IMR-90 (cell line): ENCODE measurements at regions not wholly inside any gene's neighbourhood (a gene's known extent, or its start where the extent isn't known, plus 50 kb on each side); places are given as distances from the start of the nearest gene placed in this dataset.

Experiments used
- ATAC-seq: fragments of 200-7000 bp; cut with Tn5 transposase; 2 replicates; pipeline ENCODE4 v1.9.1; 2020; ENCODE audit warnings: low read depth, mild to moderate bottlenecking, moderate library complexity
- BruUV-seq: library from RNA; stranded (reverse); fragments of 400-500 nt; replicated peaks from 2 replicates; lab custom pipeline; 2021; lab: Mats Ljungman, UMichigan
- CTCF ChIA-PET: fragments of 300-600 bp; formaldehyde crosslinking; extraction: SDS; loops from one replicate; lab custom pipeline; 2021; ENCODE audit warnings: antibody characterized with exemption; lab: Yijun Ruan, JAX
- POLR2A ChIA-PET: fragments of 300-600 bp; sonication (Branson Sonifier 250); formaldehyde crosslinking; loops from one replicate; lab custom pipeline; 2022; ENCODE audit warnings: antibody characterized with exemption; ENCODE audit not compliant: unreplicated experiment; lab: Charles Lee
- DNase-seq: peaks from one replicate; pipeline ENCODE4 v3.0.0; 2013
- H2AFZ ChIP-seq: replicated peaks from 2 replicates; pipeline ENCODE3; 2013; ENCODE audit warnings: low read length, mild to moderate bottlenecking; ENCODE audit not compliant: poor library complexity
- H2AK5ac ChIP-seq: 2 replicates; pipeline ENCODE4 v1.6.1; 2013; ENCODE audit warnings: low read depth, low read length, inconsistent platforms
- H2AK9ac ChIP-seq: replicated peaks from 2 replicates; pipeline ENCODE3; 2013; ENCODE audit warnings: mild to moderate bottlenecking, low read depth, low read length, moderate library complexity; ENCODE audit not compliant: poor library complexity
- H2BK120ac ChIP-seq: 2 replicates; pipeline ENCODE4 v1.6.1; 2013; ENCODE audit warnings: low read depth, low read length, inconsistent platforms
- H2BK15ac ChIP-seq: 3 replicates; pipeline ENCODE4 v1.6.1; 2013; ENCODE audit warnings: low read depth, low read length, inconsistent platforms
- H2BK20ac ChIP-seq: 2 replicates; pipeline ENCODE4 v1.6.1; 2013; ENCODE audit warnings: low read depth, mild to moderate bottlenecking, inconsistent platforms, low read length, moderate library complexity
- H2BK5ac ChIP-seq: 2 replicates; pipeline ENCODE4 v1.6.1; 2013; ENCODE audit warnings: mild to moderate bottlenecking, low read depth, low read length, inconsistent platforms; ENCODE audit not compliant: poor library complexity, severe bottlenecking
- H3K14ac ChIP-seq: replicated peaks from 2 replicates; pipeline ENCODE4 v1.6.1; 2013; ENCODE audit warnings: low read depth, low read length, inconsistent platforms
- H3K18ac ChIP-seq: 2 replicates; pipeline ENCODE4 v1.6.1; 2013; ENCODE audit warnings: low read depth, low read length, control low read depth
- H3K23ac ChIP-seq: 2 replicates; pipeline ENCODE4 v1.6.1; 2013; ENCODE audit warnings: low read depth, low read length, inconsistent platforms
- H3K27ac ChIP-seq: 2 replicates; pipeline ENCODE4 v1.5.1; 2013; ENCODE audit warnings: mild to moderate bottlenecking, control low read depth, low read length; ENCODE audit not compliant: insufficient read depth
- H3K27me3 ChIP-seq: 2 replicates; pipeline ENCODE4 v1.6.1; 2013; ENCODE audit warnings: low read length; ENCODE audit not compliant: control insufficient read depth, insufficient read depth
- H3K36me3 ChIP-seq: 2 replicates; pipeline ENCODE4 v1.6.1; 2013; ENCODE audit warnings: low read length, mixed read lengths; ENCODE audit not compliant: control insufficient read depth, insufficient read depth
- H3K4ac ChIP-seq: 2 replicates; pipeline ENCODE4 v1.6.1; 2013; ENCODE audit warnings: low read depth, low read length, inconsistent platforms
- H3K4me1 ChIP-seq: 2 replicates; pipeline ENCODE4 v1.6.1; 2013; ENCODE audit warnings: low read length, mixed read lengths; ENCODE audit not compliant: control insufficient read depth, insufficient read depth
- H3K4me2 ChIP-seq: 2 replicates; pipeline ENCODE4 v1.6.1; 2013; ENCODE audit warnings: low read depth, mild to moderate bottlenecking, control low read depth, low read length, moderate library complexity
- H3K4me3 ChIP-seq: 2 replicates; pipeline ENCODE4 v1.5.1; 2013; ENCODE audit warnings: low read depth, mild to moderate bottlenecking, control low read depth, low read length, moderate library complexity; ENCODE audit not compliant: insufficient read depth
- H3K56ac ChIP-seq: 2 replicates; pipeline ENCODE4 v1.6.1; 2013; ENCODE audit warnings: low read length, inconsistent platforms; ENCODE audit not compliant: insufficient read depth; ENCODE audit errors: extremely low read depth
- H3K79me1 ChIP-seq, 2 experiments: 2 replicates each; pipeline ENCODE4 v1.6.1; 2013; ENCODE audit warnings: low read length in 2 of 2, inconsistent platforms in 1 of 2, low read depth in 1 of 2
- H3K9ac ChIP-seq: 2 replicates; pipeline ENCODE4 v1.6.1; 2013; ENCODE audit warnings: low read depth, low read length, control low read depth
- H3K9me1 ChIP-seq: 2 replicates; pipeline ENCODE4 v1.6.1; 2013; ENCODE audit warnings: low read length, inconsistent platforms; ENCODE audit not compliant: insufficient read depth
- H3K9me3 ChIP-seq: 2 replicates; pipeline ENCODE4 v1.6.1; 2013; ENCODE audit warnings: low read length; ENCODE audit not compliant: control insufficient read depth, insufficient read depth
- H4K20me1 ChIP-seq: 2 replicates; pipeline ENCODE4 v1.6.1; 2013; ENCODE audit warnings: low read length, inconsistent platforms; ENCODE audit not compliant: insufficient read depth
- H4K5ac ChIP-seq: 2 replicates; pipeline ENCODE4 v1.6.1; 2013; ENCODE audit warnings: mild to moderate bottlenecking, low read depth, low read length, control low read depth
- H4K8ac ChIP-seq, 2 experiments: 2 replicates each; pipeline ENCODE4 v1.6.1; 2013; ENCODE audit warnings: low read depth in 2 of 2, low read length in 2 of 2, control low read depth in 1 of 2, inconsistent platforms in 1 of 2
- H4K91ac ChIP-seq: 2 replicates; pipeline ENCODE4 v1.6.1; 2013; ENCODE audit warnings: low read depth, low read length, inconsistent platforms; ENCODE audit not compliant: insufficient read depth
- FOS ChIP-seq: fragments of 150-350 bp; IDR thresholded peaks from 2 replicates; pipeline ENCODE4 v1.6.1; 2016; ENCODE audit warnings: low read depth, low read length
- NFE2L2 ChIP-seq: fragments of 150-350 bp; IDR thresholded peaks from 2 replicates; pipeline ENCODE4 v1.6.1; 2016; ENCODE audit warnings: low read depth, mild to moderate bottlenecking, low read length
- WGBS, 2 experiments: methylation state at CpG; one replicate each; pipeline versions ENCODE4 v1.1.5 to v1.1.7; 2013; ENCODE audit warnings: missing lambda C conversion rate in 2 of 2; ENCODE audit not compliant: insufficient read length in 1 of 2; ENCODE audit errors: extremely low coverage in 2 of 2; 5-methylcytosine and 5-hydroxymethylcytosine counted together
- dilution Hi-C: fragments of 300-500 bp; cut with HindIII; formaldehyde crosslinking; loops from one replicate; pipeline ENCODE4 v1.14.3; 2018; ENCODE audit warnings: low sequenced_read_pairs; ENCODE audit not compliant: unreplicated experiment
- in situ Hi-C: fragments of 300-500 bp; cut with MboI; formaldehyde crosslinking; loops from 3 replicates; pipeline ENCODE4 v1.14.3; 2019; ENCODE audit warnings: low sequenced_read_pairs, inconsistent platforms, mixed read lengths
- intact Hi-C: fragments of 100-400 bp; cut with micrococcal nuclease; formaldehyde crosslinking; loops from 2 replicates; pipeline ENCODE4 v1.10.0; 2022

DNA sequence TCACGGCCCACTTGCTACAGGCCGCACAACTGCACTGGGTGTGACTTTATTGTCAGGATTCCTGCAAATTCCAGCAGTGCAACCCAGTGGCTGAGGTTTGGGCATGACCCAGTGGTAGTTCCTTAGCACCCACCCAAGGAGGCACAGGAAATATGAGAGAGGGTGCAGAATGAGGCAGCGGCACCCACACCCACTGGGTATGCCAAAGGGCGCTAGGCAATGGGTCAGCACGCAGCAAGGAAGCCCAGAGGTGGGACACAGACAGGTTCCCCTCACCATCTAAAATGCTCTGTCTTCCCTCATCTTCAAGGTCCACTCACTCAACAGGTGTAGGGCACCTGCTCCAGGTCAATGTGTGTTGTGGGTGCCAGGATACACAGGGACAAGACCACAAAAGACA is 357.8 kb upstream of the MKI67 start:
- no peak overlapping the region for H3K4me2 ChIP-seq
- H4K91ac ChIP-seq = no peak overlapping the region
- DNase-seq = no peak
- no peaks in the 10 kb centered on the region for H3K79me1 ChIP-seq
- TF ChIP-seq NFE2L2 = no peak
- no peak for TF ChIP-seq FOS
- WGBS, 2 experiments = 80% methylated on average over 1 of the region's 5 CpGs; no CpG with 5 or more reads in 1 of the 2 experiments
- no peaks in the 10 kb centered on the region for H3K4me1 ChIP-seq
- H3K56ac ChIP-seq = no peak overlapping the region
- no peaks in the 10 kb centered on the region for H4K20me1 ChIP-seq
- no peak overlapping the region for H2BK5ac ChIP-seq
- no peak overlapping the region for H3K9ac ChIP-seq
- no peak overlapping the region for H2BK20ac ChIP-seq
- H3K14ac ChIP-seq = no peak overlapping the region
- no peak overlapping the region for H4K5ac ChIP-seq
- no peak overlapping the region for H3K4me3 ChIP-seq
- H2AFZ ChIP-seq = no peak overlapping the region
- BruUV-seq = no TSS peak
- ATAC-seq = no peak
- dilution Hi-C loops = no loop called here
- ChIA-PET CTCF (no interaction called here), POLR2A (no interaction called here)
- H2AK9ac ChIP-seq = no peak overlapping the region
- H3K36me3 ChIP-seq = no peaks in the 10 kb centered on the region
- H2AK5ac ChIP-seq = no peak overlapping the region
- no peaks in the 10 kb centered on the region for H3K9me1 ChIP-seq
- peaks cover 64% of the 10 kb centered on the region for H3K9me3 ChIP-seq
- H3K27ac ChIP-seq = no peak overlapping the region
- no peak overlapping the region for H3K18ac ChIP-seq
- H2BK120ac ChIP-seq = no peak overlapping the region
- in situ Hi-C loops = no loop called here
- no peaks in the 10 kb centered on the region for H3K27me3 ChIP-seq
- H2BK15ac ChIP-seq = no peak overlapping the region
- H3K4ac ChIP-seq = no peak overlapping the region
- intact Hi-C loops = no loop called here
- no peak overlapping the region for H3K23ac ChIP-seq
- H4K8ac ChIP-seq = no peak overlapping the region
